HepG2 (cell line): ENCODE measurements at regions not wholly inside any gene's neighbourhood (a gene's known extent, or its start where the extent isn't known, plus 50 kb on each side); places are given as distances from the start of the nearest gene placed in this dataset.

ENCODE experiments used
- ATAC-seq: fragments of 200-7000 bp; cut with Tn5 transposase; 3 replicates; pipeline ENCODE4 v1.9.1; 2020; ENCODE audit warnings: mild to moderate bottlenecking, moderate library complexity
- BruUV-seq: library from RNA; stranded (reverse); fragments of 400-500 nt; replicated peaks from 2 replicates; lab custom pipeline; 2021; lab: Mats Ljungman, UMichigan
- CTCF ChIA-PET: fragments of 300-600 bp; formaldehyde crosslinking; extraction: SDS; loops from one replicate; lab custom pipeline; 2021; ENCODE audit warnings: low total read pairs, inconsistent platforms, low intra/inter-chr PET ratio; lab: Yijun Ruan, JAX
- POLR2A ChIA-PET: fragments of 350-600 bp; sonication (Branson Sonifier 250); formaldehyde crosslinking; loops from one replicate; lab custom pipeline; 2020; ENCODE audit warnings: antibody characterized with exemption, inconsistent platforms; lab: Yijun Ruan, JAX
- DNase-seq: peaks from one replicate; pipeline ENCODE4 v3.0.0-alpha.2; 2015; ENCODE audit warnings: low spot score
- FAIRE-seq: peaks from 3 replicates; lab custom pipeline; 2011; peaks lifted over from hg19 to GRCh38; lab: Jason Lieb, UNC
- H2AFZ ChIP-seq: one replicate; pipeline ENCODE4 v1.6.1; 2011; ENCODE audit warnings: low read length, inconsistent platforms
- H3K27ac ChIP-seq: fragments of 300-600 bp; 3 replicates; pipeline ENCODE4 v1.8.0; 2011; ENCODE audit warnings: mixed run types, mild to moderate bottlenecking, mixed read lengths, low read length, inconsistent platforms; ENCODE audit not compliant: insufficient read depth; ENCODE audit errors: extremely low read length
- H3K27me3 ChIP-seq, 2 experiments: fragments of 200-600 bp in 1 of 2; 2 replicates in 1 of 2; 3 replicates in 1 of 2; pipeline versions ENCODE4 v1.6.0 to v1.8.0; 2011; ENCODE audit warnings: low read length in 2 of 2, mild to moderate bottlenecking in 2 of 2, moderate library complexity in 2 of 2, inconsistent platforms in 1 of 2; ENCODE audit not compliant: insufficient read depth in 2 of 2, control insufficient read depth in 1 of 2
- H3K36me3 ChIP-seq, 2 experiments: fragments of 200-600 bp in 1 of 2; replicated peaks in 1 of 2; 2 replicates in 1 of 2; 3 replicates in 1 of 2; pipeline versions ENCODE4 v1.5.1 to v1.8.0; 2011; ENCODE audit warnings: low read length in 2 of 2, inconsistent platforms in 1 of 2; ENCODE audit not compliant: insufficient read depth in 2 of 2, control insufficient read depth in 1 of 2
- H3K4me1 ChIP-seq: 2 replicates; pipeline ENCODE4 v1.5.1; 2012; ENCODE audit warnings: low read length, inconsistent platforms; ENCODE audit not compliant: insufficient read depth
- H3K4me2 ChIP-seq: 2 replicates; pipeline ENCODE4 v1.6.0; 2011; ENCODE audit warnings: low read depth, low read length, inconsistent platforms
- H3K4me3 ChIP-seq, 3 experiments: fragments of 200-600 bp in 1 of 3; sonication (generic), shearing (Covaris generic) in 1 of 3; replicated peaks in 1 of 3; 2 replicates each; pipeline ENCODE4 v1.5.1; 2011 to 2016; ENCODE audit warnings: low read length in 3 of 3, inconsistent platforms in 2 of 3, low read depth in 2 of 3, mild to moderate bottlenecking in 2 of 3, control low read depth in 1 of 3, mixed read lengths in 1 of 3; ENCODE audit not compliant: insufficient read depth in 1 of 3
- H3K79me2 ChIP-seq: one replicate; pipeline ENCODE4 v1.6.1; 2011; ENCODE audit warnings: low read length, inconsistent platforms; ENCODE audit not compliant: insufficient read depth
- H3K9ac ChIP-seq: 2 replicates; pipeline ENCODE4 v1.6.0; 2011; ENCODE audit warnings: mild to moderate bottlenecking, low read depth, low read length, inconsistent platforms; ENCODE audit not compliant: insufficient read depth
- H3K9me3 ChIP-seq: 2 replicates; pipeline ENCODE4 v1.5.1; 2012; ENCODE audit warnings: mild to moderate bottlenecking, low read length
- H4K20me1 ChIP-seq: 2 replicates; pipeline ENCODE4 v1.6.0; 2011; ENCODE audit warnings: inconsistent platforms, mild to moderate bottlenecking, low read length, moderate library complexity; ENCODE audit not compliant: insufficient read depth
- ATF4 ChIP-seq, 2 experiments: fragments of 450-650 bp in 1 of 2; sonication (generic) in 1 of 2; formaldehyde crosslinking; IDR thresholded peaks; 2 replicates each; pipeline versions ENCODE4 v1.5.0 to v1.8.0; 2020 to 2022; ENCODE audit warnings: mild to moderate bottlenecking in 1 of 2, missing genetic modification reagents in 1 of 2
- FOSL2 ChIP-seq: sonication (generic); formaldehyde crosslinking; IDR thresholded peaks from 2 replicates; pipeline ENCODE4 v1.4.0; 2020; ENCODE audit warnings: missing genetic modification reagents
- GRHL1 ChIP-seq: sonication (generic); formaldehyde crosslinking; conservative IDR thresholded peaks from 2 replicates; pipeline ENCODE4 v1.8.0; 2022; ENCODE audit warnings: missing genetic modification reagents
- HIVEP1 ChIP-seq: sonication (generic); formaldehyde crosslinking; IDR thresholded peaks from 2 replicates; pipeline ENCODE4 v1.4.0; 2020; ENCODE audit warnings: mild to moderate bottlenecking, missing genetic modification reagents
- HMG20B ChIP-seq: conservative IDR thresholded peaks from 2 replicates; pipeline ENCODE4 v1.6.1; 2016; ENCODE audit warnings: missing genetic modification reagents, missing compliant biosample characterization
- HNRNPL ChIP-seq: fragments of 200-400 bp; formaldehyde crosslinking; IDR thresholded peaks from 2 replicates; pipeline ENCODE4 v1.6.1; 2017; ENCODE audit warnings: mild to moderate bottlenecking, low read depth, low read length
- KLF16 ChIP-seq, 2 experiments: sonication (generic) in 1 of 2; formaldehyde crosslinking in 1 of 2; IDR thresholded peaks; 2 replicates each; pipeline versions ENCODE4 v1.6.1 to v1.8.0; 2016 to 2023; ENCODE audit warnings: missing genetic modification reagents in 2 of 2, missing compliant biosample characterization in 1 of 2
- MTF1 ChIP-seq: sonication (generic); formaldehyde crosslinking; IDR thresholded peaks from 2 replicates; pipeline ENCODE4 v1.5.0; 2020; ENCODE audit warnings: missing genetic modification reagents
- REL ChIP-seq: sonication (generic); formaldehyde crosslinking; conservative IDR thresholded peaks from 2 replicates; pipeline ENCODE4 v1.8.0; 2022; ENCODE audit warnings: mild to moderate bottlenecking, missing genetic modification reagents, moderate library complexity
- SMC3 ChIP-seq: IDR thresholded peaks from 2 replicates; pipeline ENCODE4 v1.6.1; 2011; ENCODE audit warnings: low read length, improper control_type of control experiment
- ZBTB1 ChIP-seq: sonication (generic); formaldehyde crosslinking; IDR thresholded peaks from 2 replicates; pipeline ENCODE4 v1.4.0; 2020; ENCODE audit warnings: missing genetic modification reagents, borderline replicate concordance
- ZMAT3 ChIP-seq: sonication (generic); formaldehyde crosslinking; conservative IDR thresholded peaks from 2 replicates; pipeline ENCODE4 v1.7.0; 2021; ENCODE audit warnings: missing genetic modification reagents
- ZNF180 ChIP-seq: sonication (generic); formaldehyde crosslinking; IDR thresholded peaks from 2 replicates; pipeline ENCODE4 v1.4.0; 2020; ENCODE audit warnings: low read depth, missing genetic modification reagents, borderline replicate concordance
- ZNF430 ChIP-seq: sonication (generic); formaldehyde crosslinking; IDR thresholded peaks from 2 replicates; pipeline ENCODE4 v1.9.0; 2021; ENCODE audit warnings: mild to moderate bottlenecking, missing genetic modification reagents
- ZNF615 ChIP-seq: sonication (generic); formaldehyde crosslinking; IDR thresholded peaks from 2 replicates; pipeline ENCODE4 v1.5.0; 2020; ENCODE audit warnings: mild to moderate bottlenecking, missing genetic modification reagents, borderline replicate concordance
- ZNF792 ChIP-seq: IDR thresholded peaks from 2 replicates; pipeline ENCODE4 v1.6.1; 2016
- WGBS: methylation state at CpG from one replicate; pipeline ENCODE4 v1.1.6; 2017; ENCODE audit warnings: low lambda C conversion rate; 5-methylcytosine and 5-hydroxymethylcytosine counted together
- in situ Hi-C: cut with HindIII; loops from 2 replicates; pipeline ENCODE4 v1.10.0; 2017; ENCODE audit warnings: low pct_unique_long_range_greater_than_20kb; ENCODE audit not compliant: extremely low pct_ligation_motif_present
- intact Hi-C: fragments of 100-400 bp; cut with micrococcal nuclease; formaldehyde crosslinking; loops from one replicate; pipeline ENCODE4 v1.10.0; 2022; ENCODE audit not compliant: unreplicated experiment

- TF ChIP-seq KLF16 (CRISPR knock-in tag; IDR thresholded peaks at IDR 0.05) (no peak), HNRNPL (no peak)
- TF ChIP-seq, all 625 proteins: peak for 0
Measured at GRCh38 chr15:81443040-81443820, 69.2 kb upstream of the TMC3 start (continued).

GRCh38 chr15:81442454-81442853 lies 68.4 kb upstream of the TMC3 start:
- ChIA-PET CTCF (no interaction called here), POLR2A (no interaction called here)
- no peaks in the 10 kb centered on the region for H3K27me3 ChIP-seq
- ATAC-seq, result no peak
- in situ Hi-C loops, result no loop called here
- H3K27ac ChIP-seq, result no peak overlapping the region
- no peaks in the 10 kb centered on the region for H4K20me1 ChIP-seq
- no peak overlapping the region for H2AFZ ChIP-seq
- H3K36me3 ChIP-seq, result no peaks in the 10 kb centered on the region
- DNase-seq, result no peak
- intact Hi-C loops, result no loop called here
- no TSS peak for BruUV-seq
- H3K4me1 ChIP-seq, result no peaks in the 10 kb centered on the region
- H3K79me2 ChIP-seq, result no peaks in the 10 kb centered on the region
- no peak for FAIRE-seq
- 0% methylated on average over 1 of the region's 1 CpG for WGBS
- no peak overlapping the region for H3K4me2 ChIP-seq
- no peak overlapping the region for H3K4me3 ChIP-seq
- TF ChIP-seq SMC3, result no peak
- H3K9me3 ChIP-seq, result no peaks in the 10 kb centered on the region
- H3K9ac ChIP-seq, result no peak overlapping the region

GRCh38 chr15:81434851-81435250 lies 60.8 kb upstream of the TMC3 start:
- no TSS peak for BruUV-seq
- no peaks in the 10 kb centered on the region for H3K4me1 ChIP-seq
- no peaks in the 10 kb centered on the region for H3K9me3 ChIP-seq
- no peaks in the 10 kb centered on the region for H3K79me2 ChIP-seq
- no peak for DNase-seq
- intact Hi-C loops (no loop called here), in situ Hi-C loops (no loop called here)
- ChIA-PET POLR2A (no interaction called here), CTCF (no interaction called here)
- no peaks in the 10 kb centered on the region for H3K36me3 ChIP-seq
- FAIRE-seq, result no peak
- no peak for ATAC-seq
- no peak overlapping the region for H3K9ac ChIP-seq
- H3K27me3 ChIP-seq, result no peaks in the 10 kb centered on the region; a peak in 1 of 5 replicates
- H3K4me3 ChIP-seq, result no peak overlapping the region
- no peak overlapping the region for H2AFZ ChIP-seq
- H3K4me2 ChIP-seq, result no peak overlapping the region
- H3K27ac ChIP-seq, result no peak overlapping the region
- H4K20me1 ChIP-seq, result no peaks in the 10 kb centered on the region
- TF ChIP-seq ZNF180 (CRISPR knock-in tag) (no peak), MTF1 (CRISPR knock-in tag) (no peak), FOSL2 (CRISPR knock-in tag) (no peak), ZBTB1 (CRISPR knock-in tag) (no peak), ZNF615 (CRISPR knock-in tag) (no peak), HMG20B (CRISPR knock-in tag) (no peak), ZMAT3 (no peak), REL (CRISPR knock-in tag) (no peak), ATF4 (CRISPR knock-in tag; IDR thresholded peaks at IDR 0.05) (no peak), HIVEP1 (CRISPR knock-in tag) (no peak), GRHL1 (CRISPR knock-in tag) (no peak), ZNF792 (CRISPR knock-in tag) (no peak), ZNF430 (CRISPR knock-in tag) (no peak)
